Heart right ventricle (tissue), 16 donors: ENCODE measurements at regions not wholly inside any gene's neighbourhood (a gene's known extent, or its start where the extent isn't known, plus 50 kb on each side); places are given as distances from the start of the nearest gene placed in this dataset.

Source experiments
- ATAC-seq, 8 donors: fragments of 200-7000 bp; cut with Tn5 transposase; one replicate each; pipeline ENCODE4 v1.9.1; 2020; ENCODE audit warnings: mild to moderate bottlenecking in 8 of 8, moderate library complexity in 8 of 8, moderate number of reproducible peaks in 1 of 8
- DNase-seq, 2 donors: peaks; one replicate each; pipeline ENCODE4 v3.0.0-alpha.2; 2020
- H3K27ac ChIP-seq, 10 donors: fragments of 200-600 bp; sonication (generic) in 2 of 10; one replicate each; pipeline versions ENCODE4 v1.5.0 to v1.8.0; 2020 to 2022; ENCODE audit warnings: mild to moderate bottlenecking in 3 of 10
- H3K27me3 ChIP-seq, 7 donors: fragments of 200-600 bp; one replicate each; pipeline ENCODE4 v1.8.0; 2021 to 2022; ENCODE audit warnings: mild to moderate bottlenecking in 2 of 7
- H3K36me3 ChIP-seq, 9 donors: fragments of 200-600 bp; sonication (generic) in 1 of 9; one replicate each; pipeline versions ENCODE4 v1.5.0 to v1.8.0; 2020 to 2022; ENCODE audit warnings: mild to moderate bottlenecking in 2 of 9
- H3K4me1 ChIP-seq, 9 donors: fragments of 200-600 bp; sonication (generic) in 1 of 9; one replicate each; pipeline versions ENCODE4 v1.5.0 to v1.8.0; 2020 to 2022; ENCODE audit warnings: mild to moderate bottlenecking in 4 of 9
- H3K4me3 ChIP-seq, 10 donors: fragments of 200-600 bp; sonication (generic) in 2 of 10; one replicate each; pipeline versions ENCODE4 v1.5.0 to v1.8.0; 2020 to 2022; ENCODE audit warnings: mild to moderate bottlenecking in 7 of 10, moderate library complexity in 2 of 10
- H3K9me3 ChIP-seq, 11 donors: fragments of 200-600 bp in 10 of 11; sonication (generic) in 2 of 11; one replicate each; pipeline versions ENCODE4 v1.5.0 to v1.8.0; 2013 to 2022; ENCODE audit warnings: mild to moderate bottlenecking in 2 of 11, control low read depth in 1 of 11, moderate library complexity in 1 of 11
- WGBS, 2 donors: extraction: QIAGEN DNeasy Blood & Tissue Kit; methylation state at CpG; one replicate each; pipeline ENCODE4 v1.1.7; 2013; ENCODE audit warnings: inconsistent platforms in 1 of 2; 5-methylcytosine and 5-hydroxymethylcytosine counted together
- intact Hi-C, 10 donors: fragments of 100-400 bp; cut with DNase I; formaldehyde crosslinking; loops; one replicate each; pipeline versions ENCODE4 v1.11.1 to v1.14.2; 2022
- TF ChIP-seq, protein P1 (sequence below), 9 donors: fragments of 200-600 bp; sonication (generic) in 2 of 9; IDR thresholded peaks; one replicate each; pipeline versions ENCODE4 v1.5.0 to v1.8.0; 2021 to 2022; ENCODE audit warnings: antibody characterized with exemption in 9 of 9, mild to moderate bottlenecking in 5 of 9, moderate library complexity in 1 of 9
- donor health status: Arrhythmogenic right ventricular cardiomyopathy.
- donor health status: ischemic (EF 13 %, LVEDD 7.1; RV severe dilation, severe dysfunction).
- donor health status: healthy with polysubstance abuse.
- donor health status: DM: no; HTN: yes; CAD: no.
- donor health status: DM: no; HTN: no; CAD: no.
- donor health status: ischemic (EF 25% LVEDD 6.9; RV normal size, moderate dysfunction).
- donor health status: ischemic (EF 25% LVEDD 5.7; RV mildly dilated, moderate dysfunction).
- donor health status: healthy.
- donor health status: DM: yes; HTN: yes; CAD: no.
- donor health status: Ischemic cardiomyopathy.
- donor health status: ischemic (EF 35%, LVEDD 5.7; RV mildly dilated, moderate dysfunction).
- donor health status: nonischemic (EF 11% LVEDD 7.7; RV severe dilation, severe dysfunction).
- donor health status: DM: yes; HTN: yes; CAD: no.
- donor health status: PGD.
- donor health status: ischemic (EF 29% LVEDD 5.4; RV normal size, mild dysfunction).
- donor health status: nonischemic (EF 23%, LVEDD 6.1; RV moderate dilation, normal function).

DNA sequence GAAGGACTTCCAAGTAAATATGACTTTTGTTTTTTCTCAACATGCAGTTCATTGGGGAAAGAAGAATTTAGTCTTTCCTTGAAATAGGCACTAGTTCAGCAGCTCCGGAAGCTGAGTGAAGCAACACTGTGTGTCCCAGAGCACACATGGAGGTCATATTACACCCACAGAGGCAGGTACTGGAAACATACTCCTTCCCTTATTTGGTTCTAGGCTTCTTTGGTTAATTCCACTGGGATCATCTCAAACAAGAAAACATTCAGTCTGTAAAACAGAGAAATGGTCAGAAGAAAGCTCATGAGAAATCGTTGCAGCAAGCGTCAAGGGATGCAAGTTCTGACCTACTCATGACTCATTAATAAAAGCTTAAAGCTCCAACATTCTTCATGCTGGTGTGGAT, 175.1 kb upstream of the PCSK5 start:
- no peaks in the 10 kb centered on the region for H3K36me3 ChIP-seq
- H3K4me3 ChIP-seq = no peak overlapping the region
- H3K9me3 ChIP-seq = no peaks in the 10 kb centered on the region
- peaks cover 0 to 22% (median 4%) of the 10 kb centered on the region in 9 donors for H3K4me1 ChIP-seq
- ATAC-seq (peak in 1 of 8 donors; percentile 67), DNase-seq (no peak)
- 76 to 85% methylated on average over 3 of the region's 3 CpGs for WGBS, 2 donors
- H3K27ac ChIP-seq = no peak overlapping the region
- intact Hi-C loops = loop anchor here in 1 of 10 donors (10.0 kb wide), 1 partner anchor 61 kb away; no protein-coding TSS in a partner anchor
- H3K27me3 ChIP-seq = no peaks in the 10 kb centered on the region
- TF ChIP-seq, protein P1, sequence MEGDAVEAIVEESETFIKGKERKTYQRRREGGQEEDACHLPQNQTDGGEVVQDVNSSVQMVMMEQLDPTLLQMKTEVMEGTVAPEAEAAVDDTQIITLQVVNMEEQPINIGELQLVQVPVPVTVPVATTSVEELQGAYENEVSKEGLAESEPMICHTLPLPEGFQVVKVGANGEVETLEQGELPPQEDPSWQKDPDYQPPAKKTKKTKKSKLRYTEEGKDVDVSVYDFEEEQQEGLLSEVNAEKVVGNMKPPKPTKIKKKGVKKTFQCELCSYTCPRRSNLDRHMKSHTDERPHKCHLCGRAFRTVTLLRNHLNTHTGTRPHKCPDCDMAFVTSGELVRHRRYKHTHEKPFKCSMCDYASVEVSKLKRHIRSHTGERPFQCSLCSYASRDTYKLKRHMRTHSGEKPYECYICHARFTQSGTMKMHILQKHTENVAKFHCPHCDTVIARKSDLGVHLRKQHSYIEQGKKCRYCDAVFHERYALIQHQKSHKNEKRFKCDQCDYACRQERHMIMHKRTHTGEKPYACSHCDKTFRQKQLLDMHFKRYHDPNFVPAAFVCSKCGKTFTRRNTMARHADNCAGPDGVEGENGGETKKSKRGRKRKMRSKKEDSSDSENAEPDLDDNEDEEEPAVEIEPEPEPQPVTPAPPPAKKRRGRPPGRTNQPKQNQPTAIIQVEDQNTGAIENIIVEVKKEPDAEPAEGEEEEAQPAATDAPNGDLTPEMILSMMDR (IDR thresholded peaks at IDR 0.05) = no peak

DNA sequence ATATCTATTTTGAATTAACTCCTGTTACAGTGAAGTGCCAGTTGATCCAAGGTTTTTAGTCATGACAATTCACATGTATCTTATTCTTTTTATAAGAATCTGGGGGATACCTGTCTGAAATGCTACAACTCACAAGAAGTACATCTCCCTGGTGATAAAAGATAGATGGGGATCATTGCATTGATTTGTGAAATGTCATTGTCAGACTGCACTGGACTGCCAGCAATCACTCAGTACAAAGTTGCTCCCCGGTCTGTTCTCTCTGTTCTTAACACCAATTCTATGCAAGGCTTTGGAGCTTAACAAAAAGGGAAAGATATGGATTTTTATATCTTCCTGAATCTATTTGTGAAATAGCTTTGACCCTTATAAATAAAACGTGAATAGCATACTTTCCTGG, 171.8 kb upstream of the PCSK5 start:
- 88 to 89% methylated on average over 2 of the region's 2 CpGs for WGBS, 2 donors
- intact Hi-C loops = loop anchor here in 1 of 10 donors (10.0 kb wide), 1 partner anchor 64 kb away; no protein-coding TSS in a partner anchor
- Histone ChIP-seq H3K9me3 (no peaks in the 10 kb centered on the region), H3K4me1 (peaks cover 0 to 3% (median 0%) of the 10 kb centered on the region in 9 donors), H3K27me3 (no peaks in the 10 kb centered on the region), H3K4me3 (no peak overlapping the region), H3K27ac (no peak overlapping the region), H3K36me3 (no peaks in the 10 kb centered on the region)
- ATAC-seq = no peak
- DNase-seq = no peak
- TF ChIP-seq, protein P1 (IDR thresholded peaks at IDR 0.05) = no peak

DNA sequence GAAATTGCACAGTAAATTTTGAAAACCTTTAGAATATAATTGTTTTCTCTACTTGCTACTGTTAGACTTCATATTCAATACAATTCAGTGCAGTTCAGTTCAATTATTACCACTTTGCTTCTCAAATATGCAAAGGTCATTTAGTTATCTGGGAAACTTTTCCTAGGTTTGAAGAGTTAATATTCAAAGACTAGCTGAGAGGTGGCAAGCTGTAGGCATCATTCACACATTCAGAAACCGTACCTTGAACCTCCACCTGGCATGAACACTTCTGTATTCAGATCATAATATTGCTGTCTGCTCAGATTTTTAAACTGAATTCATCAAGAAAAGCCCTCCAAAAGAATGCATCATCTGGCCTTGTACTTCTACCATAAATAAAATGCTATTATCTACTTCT, 162.1 kb upstream of the PCSK5 start:
- no peak overlapping the region for H3K4me3 ChIP-seq
- peaks cover 0 to 20% (median 0%) of the 10 kb centered on the region in 9 donors for H3K4me1 ChIP-seq
- WGBS, 2 donors = 44 to 61% methylated on average over 1 of the region's 1 CpG
- H3K36me3 ChIP-seq = no peaks in the 10 kb centered on the region
- H3K9me3 ChIP-seq = no peaks in the 10 kb centered on the region
- H3K27ac ChIP-seq = no peak overlapping the region
- intact Hi-C loops = no loop called here
- DNase-seq = no peak
- ATAC-seq = no peak
- H3K27me3 ChIP-seq = no peaks in the 10 kb centered on the region
- TF ChIP-seq, protein P1 (IDR thresholded peaks at IDR 0.05) = no peak

DNA sequence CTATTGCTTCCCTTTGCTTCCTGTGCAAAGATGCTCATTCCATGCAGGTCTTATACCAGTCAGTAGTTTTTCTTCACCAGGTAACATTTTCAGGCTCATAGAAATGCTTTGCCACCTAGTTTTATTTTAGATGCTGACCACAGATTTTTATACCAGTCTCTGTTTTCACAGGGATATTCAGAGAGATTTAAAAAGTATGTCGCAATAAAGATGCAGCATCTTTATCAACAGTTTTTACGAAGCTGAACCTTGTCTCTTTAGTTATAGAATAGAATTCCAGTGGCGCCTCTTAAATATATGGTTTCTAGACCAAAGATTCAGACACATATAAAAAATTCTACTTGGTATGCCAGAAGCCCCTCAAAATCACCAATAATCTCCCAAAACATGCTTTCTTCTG, 155.7 kb upstream of the PCSK5 start:
- TF ChIP-seq, protein P1 (IDR thresholded peaks at IDR 0.05) = no peak

More for the DNA sequence above, 155.7 kb upstream of the PCSK5 start:
- Histone ChIP-seq H3K4me3 (no peak overlapping the region), H3K36me3 (no peaks in the 10 kb centered on the region), H3K27ac (no peak overlapping the region), H3K27me3 (no peaks in the 10 kb centered on the region), H3K4me1 (peaks cover 0 to 8% (median 0%) of the 10 kb centered on the region in 9 donors), H3K9me3 (no peaks in the 10 kb centered on the region)
- intact Hi-C loops = loop anchor here in 1 of 10 donors (10.0 kb wide), 1 partner anchor 70 kb away; no protein-coding TSS in a partner anchor
- ATAC-seq (no peak), DNase-seq (no peak)
- WGBS, 2 donors = 76 to 94% methylated on average over 3 of the region's 3 CpGs
